ENCODE measurements at regions not wholly inside any gene's neighbourhood (a gene's known extent, or its start where the extent isn't known, plus 50 kb on each side); places are given as distances from the start of the nearest gene placed in this dataset.

DNA sequence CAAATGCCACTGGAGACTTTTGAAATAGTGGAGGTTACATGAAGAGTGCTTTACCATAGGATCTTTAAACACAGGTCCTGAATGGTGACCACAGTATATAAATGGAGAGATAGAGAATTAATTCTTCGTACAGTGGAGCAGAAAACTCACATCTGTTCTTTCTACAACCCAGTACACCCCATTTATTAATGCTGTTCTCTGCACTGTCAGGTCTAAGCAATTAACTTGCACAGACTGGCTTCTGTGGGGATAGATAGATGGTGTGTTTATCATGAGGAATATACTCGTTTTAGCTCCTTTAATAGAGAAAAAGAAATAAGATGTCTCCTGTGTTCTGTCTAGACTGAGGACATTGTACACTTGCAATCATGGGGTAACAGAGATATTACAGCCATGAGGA, 494.3 kb downstream of the TRHDE start:
- no peak for TF ChIP-seq EZH2phosphoT487 (IDR thresholded peaks at IDR 0.05; ENCODE audit: borderline replicate concordance, low read length)
- TF ChIP-seq, protein P1, sequence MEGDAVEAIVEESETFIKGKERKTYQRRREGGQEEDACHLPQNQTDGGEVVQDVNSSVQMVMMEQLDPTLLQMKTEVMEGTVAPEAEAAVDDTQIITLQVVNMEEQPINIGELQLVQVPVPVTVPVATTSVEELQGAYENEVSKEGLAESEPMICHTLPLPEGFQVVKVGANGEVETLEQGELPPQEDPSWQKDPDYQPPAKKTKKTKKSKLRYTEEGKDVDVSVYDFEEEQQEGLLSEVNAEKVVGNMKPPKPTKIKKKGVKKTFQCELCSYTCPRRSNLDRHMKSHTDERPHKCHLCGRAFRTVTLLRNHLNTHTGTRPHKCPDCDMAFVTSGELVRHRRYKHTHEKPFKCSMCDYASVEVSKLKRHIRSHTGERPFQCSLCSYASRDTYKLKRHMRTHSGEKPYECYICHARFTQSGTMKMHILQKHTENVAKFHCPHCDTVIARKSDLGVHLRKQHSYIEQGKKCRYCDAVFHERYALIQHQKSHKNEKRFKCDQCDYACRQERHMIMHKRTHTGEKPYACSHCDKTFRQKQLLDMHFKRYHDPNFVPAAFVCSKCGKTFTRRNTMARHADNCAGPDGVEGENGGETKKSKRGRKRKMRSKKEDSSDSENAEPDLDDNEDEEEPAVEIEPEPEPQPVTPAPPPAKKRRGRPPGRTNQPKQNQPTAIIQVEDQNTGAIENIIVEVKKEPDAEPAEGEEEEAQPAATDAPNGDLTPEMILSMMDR (IDR thresholded peaks at IDR 0.05; ENCODE audit: low read depth, low read length, poor library complexity, severe bottlenecking), result no peak
- Histone ChIP-seq H3K4me2 (ENCODE audit: low read length) (no peak overlapping the region), H4K20me1 (ENCODE audit: control insufficient read depth, insufficient read depth, low read depth, low read length) (no peaks in the 10 kb centered on the region), H3K4me3 (ENCODE audit: low read length) (no peak overlapping the region), H3K79me2 (ENCODE audit: control insufficient read depth, low read length) (no peaks in the 10 kb centered on the region), H3K27me3 (ENCODE audit: control insufficient read depth, low read length) (no peaks in the 10 kb centered on the region), H3K4me1 (ENCODE audit: control insufficient read depth, low read length) (no peaks in the 10 kb centered on the region), H3K9me2 (replicated peaks; ENCODE audit: control insufficient read depth, low read length) (no peaks in the 10 kb centered on the region), H3F3A (ENCODE audit: control insufficient read depth, insufficient read depth) (no peaks in the 10 kb centered on the region), H3K9me3 (ENCODE audit: control insufficient read depth, insufficient read depth, low read length) (no peaks in the 10 kb centered on the region), H3K36me3 (ENCODE audit: control insufficient read depth, low read length) (no peaks in the 10 kb centered on the region), H3K27ac (ENCODE audit: low read depth, low read length) (no peak overlapping the region)

DNA sequence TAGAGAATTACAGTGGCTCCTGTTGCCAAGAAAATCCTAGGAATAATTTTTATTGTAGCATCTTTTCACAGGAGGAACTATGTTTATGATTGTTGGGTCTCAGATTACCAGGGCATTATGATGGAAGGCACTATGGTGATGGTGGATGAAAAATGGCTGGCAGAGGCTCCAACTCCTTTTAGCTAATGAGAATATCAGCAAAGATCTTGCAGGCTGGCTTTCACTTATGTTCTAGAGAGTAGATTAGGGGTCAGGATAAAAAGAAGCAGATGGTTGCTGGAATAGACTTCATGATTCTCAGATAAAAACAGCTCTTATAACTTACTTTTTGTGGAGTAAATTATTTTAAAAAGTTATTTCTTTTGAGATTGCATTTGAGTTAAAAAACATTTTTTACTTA, 501.9 kb downstream of the TRHDE start:
- H3K4me1 ChIP-seq (ENCODE audit: control insufficient read depth, low read length), result no peaks in the 10 kb centered on the region
- H3F3A ChIP-seq (ENCODE audit: control insufficient read depth, insufficient read depth), result no peaks in the 10 kb centered on the region
- H3K27me3 ChIP-seq (ENCODE audit: control insufficient read depth, low read length), result no peaks in the 10 kb centered on the region
- H3K27ac ChIP-seq (ENCODE audit: low read depth, low read length), result no peak overlapping the region
- H3K79me2 ChIP-seq (ENCODE audit: control insufficient read depth, low read length), result no peaks in the 10 kb centered on the region
- H3K36me3 ChIP-seq (ENCODE audit: control insufficient read depth, low read length), result no peaks in the 10 kb centered on the region
- no peak overlapping the region for H3K4me2 ChIP-seq (ENCODE audit: low read length)
- no peak overlapping the region for H3K4me3 ChIP-seq (ENCODE audit: low read length)
- H4K20me1 ChIP-seq (ENCODE audit: control insufficient read depth, insufficient read depth, low read depth, low read length), result no peaks in the 10 kb centered on the region
- no peaks in the 10 kb centered on the region for H3K9me2 ChIP-seq (replicated peaks; ENCODE audit: control insufficient read depth, low read length)
- no peak for TF ChIP-seq EZH2phosphoT487 (IDR thresholded peaks at IDR 0.05; ENCODE audit: borderline replicate concordance, low read length)
- TF ChIP-seq, protein P1 (IDR thresholded peaks at IDR 0.05; ENCODE audit: low read depth, low read length, poor library complexity, severe bottlenecking), result no peak
- no peaks in the 10 kb centered on the region for H3K9me3 ChIP-seq (ENCODE audit: control insufficient read depth, insufficient read depth, low read length)

DNA sequence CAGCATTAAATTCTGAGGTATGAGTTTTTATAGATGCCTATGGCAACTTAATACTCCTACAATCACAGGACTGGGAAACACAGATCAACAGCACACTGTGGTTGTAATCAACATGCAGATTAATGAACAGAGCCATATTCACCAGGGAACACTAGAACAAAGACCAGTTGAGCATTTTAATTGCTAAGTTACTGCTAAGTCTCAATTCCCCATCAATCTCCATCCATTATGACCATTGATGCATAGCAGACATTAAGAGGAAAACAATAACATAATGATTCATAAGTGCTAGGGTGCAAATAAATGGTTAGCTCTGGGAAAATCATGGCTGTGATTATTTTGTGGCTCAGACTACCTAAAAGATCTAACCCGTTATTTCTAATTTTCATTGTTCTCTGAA, 505.6 kb downstream of the TRHDE start:
- no peaks in the 10 kb centered on the region for H3K9me2 ChIP-seq (replicated peaks; ENCODE audit: control insufficient read depth, low read length)
- H3K4me3 ChIP-seq (ENCODE audit: low read length), result no peak overlapping the region
- no peak overlapping the region for H3K4me2 ChIP-seq (ENCODE audit: low read length)
- no peaks in the 10 kb centered on the region for H3K9me3 ChIP-seq (ENCODE audit: control insufficient read depth, insufficient read depth, low read length)
- TF ChIP-seq, protein P1 (IDR thresholded peaks at IDR 0.05; ENCODE audit: low read depth, low read length, poor library complexity, severe bottlenecking), result no peak
- no peak for TF ChIP-seq EZH2phosphoT487 (IDR thresholded peaks at IDR 0.05; ENCODE audit: borderline replicate concordance, low read length)
- no peak overlapping the region for H3K27ac ChIP-seq (ENCODE audit: low read depth, low read length)
- no peaks in the 10 kb centered on the region for H3K79me2 ChIP-seq (ENCODE audit: control insufficient read depth, low read length)
- H3K27me3 ChIP-seq (ENCODE audit: control insufficient read depth, low read length), result no peaks in the 10 kb centered on the region
- no peaks in the 10 kb centered on the region for H3F3A ChIP-seq (ENCODE audit: control insufficient read depth, insufficient read depth)
- H4K20me1 ChIP-seq (ENCODE audit: control insufficient read depth, insufficient read depth, low read depth, low read length), result no peaks in the 10 kb centered on the region
- H3K4me1 ChIP-seq (ENCODE audit: control insufficient read depth, low read length), result no peaks in the 10 kb centered on the region
- H3K36me3 ChIP-seq (ENCODE audit: control insufficient read depth, low read length), result no peaks in the 10 kb centered on the region

DNA sequence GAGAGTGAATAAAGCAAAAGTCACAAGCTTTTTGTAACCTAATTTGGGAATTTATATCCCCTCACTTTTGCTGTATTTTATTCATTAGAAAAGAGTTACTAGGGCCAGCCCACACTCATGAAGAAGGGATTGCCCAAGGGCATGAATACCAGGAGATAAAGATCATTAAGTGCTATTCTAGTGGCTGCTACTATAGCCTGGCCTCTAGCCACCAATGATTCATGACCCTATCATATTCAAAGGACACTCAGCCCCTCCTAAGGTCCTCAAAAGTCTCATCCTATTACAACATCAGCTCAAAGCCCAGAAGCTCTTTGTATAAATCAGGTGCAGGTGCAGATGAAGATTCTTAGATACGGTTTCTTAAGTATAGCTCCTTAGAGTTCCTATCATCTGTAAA, 518.1 kb downstream of the TRHDE start:
- Histone ChIP-seq H4K20me1 (ENCODE audit: control insufficient read depth, insufficient read depth, low read depth, low read length) (no peaks in the 10 kb centered on the region), H3K9me3 (ENCODE audit: control insufficient read depth, insufficient read depth, low read length) (no peaks in the 10 kb centered on the region), H3K27ac (ENCODE audit: low read depth, low read length) (no peak overlapping the region), H3F3A (ENCODE audit: control insufficient read depth, insufficient read depth) (no peaks in the 10 kb centered on the region), H3K4me3 (ENCODE audit: low read length) (no peak overlapping the region), H3K9me2 (replicated peaks; ENCODE audit: control insufficient read depth, low read length) (no peaks in the 10 kb centered on the region), H3K4me1 (ENCODE audit: control insufficient read depth, low read length) (no peaks in the 10 kb centered on the region), H3K79me2 (ENCODE audit: control insufficient read depth, low read length) (no peaks in the 10 kb centered on the region), H3K4me2 (ENCODE audit: low read length) (no peak overlapping the region), H3K27me3 (ENCODE audit: control insufficient read depth, low read length) (no peaks in the 10 kb centered on the region), H3K36me3 (ENCODE audit: control insufficient read depth, low read length) (no peaks in the 10 kb centered on the region)
- TF ChIP-seq EZH2phosphoT487 (IDR thresholded peaks at IDR 0.05; ENCODE audit: borderline replicate concordance, low read length), result no peak
- TF ChIP-seq, protein P1 (IDR thresholded peaks at IDR 0.05; ENCODE audit: low read depth, low read length, poor library complexity, severe bottlenecking), result no peak

All from DOHH2 (cell line).